PC-9 (cell line): ENCODE measurements at regions not wholly inside any gene's neighbourhood (a gene's known extent, or its start where the extent isn't known, plus 50 kb on each side); places are given as distances from the start of the nearest gene placed in this dataset.

Experiments used
- BruUV-seq: library from RNA; stranded (reverse); fragments of 400-500 nt; replicated peaks from 2 replicates; lab custom pipeline; 2021; lab: Mats Ljungman, UMichigan
- CTCF ChIA-PET: fragments of 300-600 bp; sonication (Branson Sonifier 250); formaldehyde crosslinking; loops from one replicate; lab custom pipeline; 2022; ENCODE audit warnings: antibody characterized with exemption; lab: Charles Lee
- POLR2A ChIA-PET: fragments of 300-600 bp; sonication (Branson Sonifier 250); formaldehyde crosslinking; loops from one replicate; lab custom pipeline; 2022; ENCODE audit warnings: antibody characterized with exemption; ENCODE audit not compliant: unreplicated experiment; lab: Charles Lee
- DNase-seq, 2 experiments: peaks; one replicate each; pipeline versions ENCODE4 v3.0.0 to v3.0.0-alpha.2; 2015 to 2022; ENCODE audit warnings: mixed read lengths in 1 of 2
- H2AFZ ChIP-seq: fragments of 200-600 bp; sonication (generic); 2 replicates; pipeline ENCODE4 v1.8.1; 2017; ENCODE audit warnings: antibody characterized with exemption
- H3F3A ChIP-seq: fragments of 200-600 bp; sonication (generic); 2 replicates; pipeline ENCODE4 v1.8.1; 2017; ENCODE audit warnings: antibody characterized with exemption, mild to moderate bottlenecking, low read depth; ENCODE audit not compliant: insufficient read depth
- H3K27ac ChIP-seq: fragments of 200-600 bp; sonication (generic); 2 replicates; pipeline ENCODE4 v1.6.1; 2016; ENCODE audit warnings: mixed run types
- H3K27me3 ChIP-seq: fragments of 200-600 bp; sonication (generic); 2 replicates; pipeline ENCODE4 v1.6.1; 2016; ENCODE audit warnings: low read depth, mixed run types; ENCODE audit not compliant: insufficient read depth
- H3K36me3 ChIP-seq: fragments of 200-600 bp; sonication (generic); 2 replicates; pipeline ENCODE4 v1.6.1; 2016; ENCODE audit warnings: low read depth, mixed run types
- H3K4me1 ChIP-seq: fragments of 200-600 bp; sonication (generic); replicated peaks from 2 replicates; pipeline ENCODE4 v1.6.1; 2016; ENCODE audit warnings: mixed run types; ENCODE audit not compliant: insufficient read depth
- H3K4me2 ChIP-seq: fragments of 200-600 bp; sonication (generic); 2 replicates; pipeline ENCODE4 v1.6.1; 2017; ENCODE audit warnings: mixed run types
- H3K4me3 ChIP-seq: fragments of 200-600 bp; sonication (generic); 2 replicates; pipeline ENCODE4 v1.6.1; 2016; ENCODE audit warnings: mixed run types
- H3K79me2 ChIP-seq: fragments of 200-600 bp; sonication (generic); 2 replicates; pipeline ENCODE4 v1.6.1; 2017; ENCODE audit warnings: low read depth, mixed run types
- H3K9me2 ChIP-seq: fragments of 200-600 bp; sonication (generic); 2 replicates; pipeline ENCODE4 v1.8.1; 2017; ENCODE audit warnings: mild to moderate bottlenecking; ENCODE audit not compliant: insufficient read depth
- H3K9me3 ChIP-seq: fragments of 200-600 bp; sonication (generic); 2 replicates; pipeline ENCODE4 v1.8.1; 2016; ENCODE audit warnings: low read depth; ENCODE audit not compliant: insufficient read depth
- H4K20me1 ChIP-seq: fragments of 200-600 bp; sonication (generic); 2 replicates; pipeline ENCODE4 v1.8.1; 2017; ENCODE audit not compliant: insufficient read depth
- CTCF ChIP-seq: fragments of 200-600 bp; sonication (generic); conservative IDR thresholded peaks from 2 replicates; pipeline ENCODE4 v1.6.1; 2017; ENCODE audit warnings: mixed run types, antibody characterized with exemption, mild to moderate bottlenecking, moderate library complexity
- EZH2 ChIP-seq: fragments of 200-600 bp; sonication (generic); IDR thresholded peaks from 2 replicates; pipeline ENCODE4 v1.8.0; 2017; ENCODE audit warnings: antibody characterized with exemption, low read depth
- intact Hi-C: fragments of 100-400 bp; cut with micrococcal nuclease; formaldehyde crosslinking; loops from one replicate; pipeline ENCODE4 v1.10.0; 2022; ENCODE audit not compliant: unreplicated experiment

- H3F3A ChIP-seq = no peaks in the 10 kb centered on the region
- no peaks in the 10 kb centered on the region for H3K36me3 ChIP-seq
- H3K27ac ChIP-seq = no peak overlapping the region
- no peak overlapping the region for H3K4me3 ChIP-seq
- no peaks in the 10 kb centered on the region for H3K9me2 ChIP-seq
- no peak for TF ChIP-seq CTCF
- TF ChIP-seq EZH2 = no peak
- intact Hi-C loops = no loop called here
- no peak overlapping the region for H3K4me2 ChIP-seq
- H3K79me2 ChIP-seq = no peaks in the 10 kb centered on the region
- CTCF ChIA-PET = no interaction called here
- POLR2A ChIA-PET = no interaction called here
- H4K20me1 ChIP-seq = no peaks in the 10 kb centered on the region
- no TSS peak for BruUV-seq
- no peaks in the 10 kb centered on the region for H3K4me1 ChIP-seq
- H2AFZ ChIP-seq = no peak overlapping the region
- no peak for DNase-seq
- peaks cover 52% of the 10 kb centered on the region for H3K27me3 ChIP-seq
- H3K9me3 ChIP-seq = no peaks in the 10 kb centered on the region
Measured at GRCh38 chr18:78327643-78328042, 652.0 kb upstream of the SALL3 start.

GRCh38 chr18:78330766-78331165 lies 648.9 kb upstream of the SALL3 start:
- Histone ChIP-seq H3K4me3 (no peak overlapping the region), H3K9me3 (no peaks in the 10 kb centered on the region), H3K4me1 (no peaks in the 10 kb centered on the region), H2AFZ (no peak overlapping the region), H3K27me3 (peaks cover 26% of the 10 kb centered on the region), H3F3A (no peaks in the 10 kb centered on the region), H3K27ac (no peak overlapping the region), H3K79me2 (no peaks in the 10 kb centered on the region), H3K9me2 (no peaks in the 10 kb centered on the region), H3K36me3 (no peaks in the 10 kb centered on the region), H3K4me2 (no peak overlapping the region), H4K20me1 (no peaks in the 10 kb centered on the region)
- DNase-seq = no peak
- CTCF ChIA-PET = no interaction called here
- intact Hi-C loops = no loop called here
- no peak for TF ChIP-seq EZH2
- no peak for TF ChIP-seq CTCF
- POLR2A ChIA-PET = no interaction called here
- no TSS peak for BruUV-seq

GRCh38 chr18:78352910-78353309 lies 626.7 kb upstream of the SALL3 start:
- H3F3A ChIP-seq = no peaks in the 10 kb centered on the region
- BruUV-seq = no TSS peak
- no peaks in the 10 kb centered on the region for H3K4me1 ChIP-seq

More at GRCh38 chr18:78352910-78353309, 626.7 kb upstream of the SALL3 start:
- no peak overlapping the region for H2AFZ ChIP-seq
- no peaks in the 10 kb centered on the region for H3K9me2 ChIP-seq
- intact Hi-C loops = no loop called here
- no peaks in the 10 kb centered on the region for H3K36me3 ChIP-seq
- H3K79me2 ChIP-seq = no peaks in the 10 kb centered on the region
- H3K4me2 ChIP-seq = no peak overlapping the region
- no peaks in the 10 kb centered on the region for H4K20me1 ChIP-seq
- no peak overlapping the region for H3K4me3 ChIP-seq
- no peak overlapping the region for H3K27ac ChIP-seq
- H3K27me3 ChIP-seq = peaks cover 66% of the 10 kb centered on the region
- no peak for TF ChIP-seq CTCF
- TF ChIP-seq EZH2 = no peak
- POLR2A ChIA-PET = no interaction called here
- CTCF ChIA-PET = no interaction called here
- no peaks in the 10 kb centered on the region for H3K9me3 ChIP-seq
- DNase-seq = no peak
